HG02970 (cell line): ENCODE measurements at regions not wholly inside any gene's neighbourhood (a gene's known extent, or its start where the extent isn't known, plus 50 kb on each side); places are given as distances from the start of the nearest gene placed in this dataset.

Experiments
- ATAC-seq: cut with Tn5 transposase; IDR thresholded peaks from one replicate; pipeline ENCODE4 v1.9.1; 2021; ENCODE audit warnings: mild to moderate bottlenecking, moderate library complexity, moderate number of reproducible peaks; ENCODE audit not compliant: unreplicated experiment, low FRiP score

GRCh38 chr9:108219664-108220063 is 636.1 kb downstream of the ACTL7B start:
- no peak for ATAC-seq

GRCh38 chr9:108217431-108218349 is 638.1 kb downstream of the ACTL7B start:
- no peak for ATAC-seq

- no peak for ATAC-seq
Observed at GRCh38 chr9:108213511-108213910, 642.3 kb downstream of the ACTL7B start.

GRCh38 chr9:108212184-108212583 is 643.6 kb downstream of the ACTL7B start:
- ATAC-seq, result no peak

- ATAC-seq, result no peak
Observed at GRCh38 chr9:108211411-108211955, 644.3 kb downstream of the ACTL7B start.

- no peak for ATAC-seq
Observed at GRCh38 chr9:108209132-108209685, 646.6 kb downstream of the ACTL7B start.

- ATAC-seq, result no peak
Observed at GRCh38 chr9:108207561-108208165, 648.1 kb downstream of the ACTL7B start.

- ATAC-seq, result no peak
Observed at GRCh38 chr9:108205276-108205675, 650.5 kb downstream of the ACTL7B start.

GRCh38 chr9:108197899-108198298 is 657.9 kb downstream of the ACTL7B start:
- ATAC-seq, result no peak

GRCh38 chr9:108197008-108197365 is 658.8 kb downstream of the ACTL7B start:
- ATAC-seq, result no peak

GRCh38 chr9:108196332-108197007 is 659.3 kb downstream of the ACTL7B start:
- ATAC-seq, result no peak

- no peak for ATAC-seq
Observed at GRCh38 chr9:108194154-108194553, 661.6 kb downstream of the ACTL7B start.

GRCh38 chr9:108193026-108193710 is 662.6 kb downstream of the ACTL7B start:
- no peak for ATAC-seq

GRCh38 chr9:108191065-108191464 is 664.7 kb downstream of the ACTL7B start:
- ATAC-seq, result no peak

- no peak for ATAC-seq
Observed at GRCh38 chr9:108188976-108189375, 666.8 kb downstream of the ACTL7B start.

- ATAC-seq, result no peak
Observed at GRCh38 chr9:108188482-108188881, 667.3 kb downstream of the ACTL7B start.

GRCh38 chr9:108186642-108187395 is 669.0 kb downstream of the ACTL7B start:
- ATAC-seq, result no peak

GRCh38 chr9:108185613-108186012 is 670.2 kb downstream of the ACTL7B start:
- no peak for ATAC-seq

- ATAC-seq, result no peak
Observed at GRCh38 chr9:108184941-108185340, 670.8 kb downstream of the ACTL7B start.
